Hepatic stellate cell (primary cell): ENCODE measurements at regions not wholly inside any gene's neighbourhood (a gene's known extent, or its start where the extent isn't known, plus 50 kb on each side); places are given as distances from the start of the nearest gene placed in this dataset.

Experiments
- DNase-seq: peaks from one replicate; pipeline ENCODE4 v3.0.0; 2011; ENCODE audit warnings: low spot score

DNA sequence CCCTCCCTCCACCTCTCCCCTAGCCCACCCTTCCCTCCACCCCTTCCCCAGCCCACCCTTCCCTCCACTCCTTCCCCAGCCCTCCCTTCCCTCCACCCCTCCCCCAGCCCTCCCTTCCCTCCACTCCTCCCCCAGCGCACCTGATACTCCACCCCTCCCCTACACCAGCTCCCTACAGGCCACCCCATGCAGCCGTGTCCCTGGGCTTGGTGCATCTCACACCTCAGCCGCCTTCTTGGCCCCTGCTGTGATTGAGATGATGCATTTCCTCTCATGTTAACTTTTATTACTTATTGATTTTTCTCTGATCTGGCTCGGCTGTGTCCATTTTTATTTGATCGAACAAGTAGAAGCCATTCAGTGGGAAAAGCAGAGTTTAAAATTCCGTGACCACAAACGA, 243.8 kb downstream of the MATN1 start:
- DNase-seq, result no peak

DNA sequence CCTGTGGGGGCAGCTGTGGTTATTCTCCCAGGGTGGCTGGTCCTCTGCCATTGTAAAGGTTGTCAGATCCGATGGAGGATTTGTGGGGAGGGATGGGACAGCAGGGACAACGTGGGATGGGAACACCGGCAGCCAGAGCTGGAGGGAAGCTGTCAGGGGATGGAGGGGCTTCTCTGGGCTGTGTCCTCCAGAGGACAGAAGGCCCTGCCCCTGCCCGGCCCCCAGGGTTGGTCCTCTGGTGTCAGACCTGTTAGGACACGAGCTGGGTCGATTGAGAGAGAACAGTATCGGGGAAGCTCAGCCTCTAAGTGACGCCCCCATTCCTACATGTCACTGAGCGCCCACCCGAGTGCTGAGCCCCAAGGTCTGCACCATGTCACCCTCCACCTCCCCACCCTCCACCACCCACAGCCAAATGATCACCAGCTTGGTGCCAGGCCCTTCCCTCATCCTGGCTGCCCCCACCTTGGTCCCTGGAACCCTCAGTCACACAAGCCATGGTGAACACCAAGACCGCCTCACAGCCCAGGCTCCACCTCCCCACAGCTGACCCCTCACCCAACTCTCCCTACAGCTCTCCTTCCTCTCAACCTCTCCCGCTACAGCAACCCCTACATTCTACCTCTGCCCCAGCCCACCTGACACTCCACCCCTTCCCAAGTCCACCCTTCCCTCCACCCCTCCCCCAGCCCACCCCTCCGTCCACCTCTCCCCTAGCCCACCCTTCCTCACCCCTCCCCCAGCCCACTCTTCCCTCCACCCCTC, 244.4 kb downstream of the MATN1 start:
- DNase-seq, result no peak

DNA sequence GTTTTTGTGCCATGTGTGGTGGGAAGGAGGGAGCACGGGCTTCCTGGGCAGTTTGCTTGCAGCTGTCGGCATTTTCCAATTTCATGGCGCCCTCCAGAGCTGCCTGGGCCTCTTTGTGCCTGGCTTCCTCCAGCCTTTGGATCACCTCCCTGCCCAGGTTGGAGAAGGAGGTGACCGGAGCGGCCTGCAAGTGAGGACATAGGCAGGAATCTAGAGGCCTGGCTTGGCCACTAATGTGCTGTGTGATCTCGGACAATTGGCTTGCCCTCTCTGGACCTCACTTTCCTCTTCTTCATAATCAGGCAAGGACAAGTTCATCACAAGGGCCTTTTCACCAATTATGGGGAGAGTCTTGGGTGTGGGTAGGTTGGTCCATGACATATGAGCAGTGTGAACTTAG, 245.1 kb downstream of the MATN1 start:
- DNase-seq, result no peak

DNA sequence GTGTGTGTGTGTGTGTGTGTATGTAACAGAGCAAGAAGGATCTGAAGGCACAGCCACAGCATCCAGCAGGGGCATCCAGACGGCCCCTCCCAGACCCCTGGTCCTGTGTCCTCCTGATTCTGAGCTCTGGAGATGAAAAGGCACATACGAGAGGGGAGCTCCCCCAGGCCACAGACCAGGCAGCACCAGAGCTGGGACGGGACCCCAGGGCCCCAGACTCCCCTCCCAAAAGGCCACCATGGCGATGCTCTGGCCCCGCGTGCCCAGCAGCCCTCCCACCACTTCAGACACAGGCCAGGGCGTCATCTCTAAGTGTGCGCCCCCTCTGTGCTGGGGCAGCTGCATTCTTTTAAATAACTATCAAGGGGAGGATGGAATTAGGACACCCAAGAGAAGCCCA, 245.8 kb downstream of the MATN1 start:
- no peak for DNase-seq

DNA sequence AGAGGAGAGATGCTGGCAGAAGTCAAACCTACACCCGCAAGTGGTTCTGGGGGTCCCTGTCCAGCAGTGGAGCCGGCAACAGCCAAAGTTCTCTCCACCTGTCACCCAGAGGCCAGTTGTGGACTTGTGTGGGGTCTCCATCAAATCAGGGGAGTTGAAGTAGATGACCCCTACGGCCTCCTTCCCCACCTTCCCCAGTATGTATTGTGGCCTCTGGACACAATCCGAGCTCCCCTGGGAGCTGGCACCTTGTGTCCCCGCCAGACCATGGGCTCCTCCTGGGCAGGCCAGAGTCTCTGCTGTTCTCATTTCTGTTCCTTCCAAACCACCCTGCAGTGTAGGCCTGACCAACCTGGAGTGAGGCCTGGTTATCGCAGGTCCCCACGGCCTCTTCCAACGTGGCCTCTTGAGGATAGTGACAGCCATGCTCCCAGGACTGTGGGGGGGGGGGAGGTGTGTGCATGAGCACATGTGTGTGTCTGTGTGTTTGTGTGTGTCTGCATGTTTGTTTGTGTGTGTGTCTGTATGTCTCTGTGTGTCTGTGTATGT, 246.4 kb downstream of the MATN1 start:
- no peak for DNase-seq

DNA sequence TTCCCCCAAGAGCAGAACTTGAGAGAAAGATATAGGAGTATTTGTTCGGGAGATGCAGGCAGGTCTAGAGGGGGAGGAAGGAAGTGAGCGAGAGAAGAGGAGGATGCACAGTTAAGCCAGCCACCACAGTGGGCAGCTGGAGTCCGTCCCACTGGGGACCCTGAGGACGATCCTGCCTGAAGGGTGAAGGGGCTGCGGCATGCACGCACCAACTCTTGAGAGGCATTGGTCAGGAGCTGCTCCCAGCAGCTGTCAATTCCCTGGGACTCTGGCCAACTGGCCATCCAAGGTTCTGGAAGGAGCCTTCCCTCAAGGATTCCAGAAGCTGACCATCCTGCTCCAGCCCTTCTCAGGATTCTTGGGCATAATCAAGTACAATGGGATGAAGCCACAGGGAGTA, 246.9 kb downstream of the MATN1 start:
- DNase-seq, result no peak

DNA sequence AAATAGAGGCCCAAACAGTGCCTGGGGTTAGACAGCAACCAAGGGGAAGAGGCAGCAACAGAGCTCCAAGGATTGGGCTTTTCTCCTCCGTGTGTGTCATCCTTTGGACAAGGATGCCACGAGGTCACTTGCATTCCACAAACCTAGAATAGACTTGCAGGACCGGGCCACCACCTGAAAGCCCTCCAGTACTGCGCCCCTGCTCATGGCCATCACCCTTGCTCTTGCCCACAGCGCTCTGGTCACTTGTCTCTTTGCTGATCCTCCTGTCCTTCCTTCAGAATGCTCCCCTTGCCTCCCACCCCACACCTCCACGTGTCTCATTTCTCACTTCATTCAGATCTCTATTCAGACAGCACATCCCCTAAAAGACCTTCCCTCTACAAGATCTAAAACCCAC, 247.4 kb downstream of the MATN1 start:
- DNase-seq, result no peak

DNA sequence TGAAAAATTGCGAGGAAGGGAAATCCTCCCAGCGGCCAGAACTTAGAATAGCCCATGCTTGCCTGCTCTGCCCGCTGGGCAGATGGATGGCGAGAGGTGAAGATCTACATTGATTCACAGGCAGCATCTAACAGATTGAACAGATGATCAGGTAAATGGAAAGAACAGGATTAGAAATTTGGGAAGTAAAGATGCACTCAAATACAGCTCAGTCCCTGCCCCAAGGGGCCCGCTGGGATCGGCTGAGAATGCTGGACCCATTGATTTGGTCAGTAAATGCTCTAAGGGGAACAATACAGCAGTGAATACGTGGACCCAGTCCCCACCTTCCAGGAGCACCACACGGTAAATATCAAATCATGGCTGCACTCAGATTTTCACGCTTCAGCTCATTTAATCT, 248.2 kb downstream of the MATN1 start:
- DNase-seq, result no peak

DNA sequence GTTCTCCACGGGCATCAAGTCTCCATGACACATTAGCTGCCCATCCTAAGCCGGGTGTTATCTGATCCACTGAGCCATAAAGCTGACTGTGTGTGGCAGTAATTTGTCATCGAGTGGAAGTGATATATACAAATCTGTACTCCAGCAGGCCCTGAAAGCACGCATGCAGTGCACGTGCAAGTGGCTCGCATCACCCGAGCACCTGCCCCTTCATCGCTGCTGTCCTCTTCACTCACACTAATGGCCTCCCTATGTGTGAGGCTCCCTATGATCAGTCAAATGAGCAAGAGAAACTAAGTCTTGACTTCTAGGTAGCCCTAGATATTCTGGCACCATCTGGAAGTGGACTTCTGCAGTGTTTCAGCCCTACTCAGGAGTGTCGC, 248.6 kb downstream of the MATN1 start:
- DNase-seq, result no peak

DNA sequence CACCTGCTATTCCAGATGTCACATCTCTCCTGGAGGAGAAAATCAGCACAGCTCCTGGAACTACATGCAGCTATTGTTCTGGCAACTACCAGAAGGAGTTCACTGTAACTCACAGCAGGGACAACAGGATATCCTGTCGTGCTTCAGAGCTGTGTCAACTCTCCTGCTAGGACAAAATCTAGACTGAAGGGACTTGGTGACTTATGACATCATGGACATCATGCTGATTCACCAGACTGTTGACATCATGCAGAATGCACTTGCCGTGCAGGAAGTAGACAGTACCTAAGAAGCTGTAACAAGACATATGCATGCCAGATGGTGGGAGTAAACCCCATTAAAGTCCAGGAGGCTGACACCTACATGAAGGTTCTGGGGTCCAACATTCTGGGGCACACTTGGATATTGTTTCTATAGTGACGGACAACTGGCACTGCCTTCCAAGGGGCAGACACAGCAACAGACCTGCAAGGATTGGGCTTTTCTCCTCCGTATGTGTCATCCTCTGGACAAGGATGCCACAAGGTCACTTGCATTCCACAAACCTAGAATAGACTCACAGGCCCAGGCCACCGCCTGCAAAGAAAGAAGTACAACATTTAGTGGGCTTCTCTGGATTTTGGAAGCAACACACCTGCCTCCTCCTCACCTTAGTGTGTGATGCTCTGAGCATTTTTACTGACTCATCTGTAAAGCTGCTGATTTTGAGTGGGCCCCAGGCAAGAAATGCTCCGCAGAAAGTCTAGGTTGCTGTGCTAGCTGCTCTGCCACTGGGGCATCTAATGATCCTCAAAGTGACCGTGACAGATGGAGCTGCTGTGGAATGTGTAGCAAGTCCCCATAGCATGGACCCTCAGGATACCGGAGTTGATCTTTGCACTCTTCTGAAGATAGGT, 249.2 kb downstream of the MATN1 start:
- no peak for DNase-seq

DNA sequence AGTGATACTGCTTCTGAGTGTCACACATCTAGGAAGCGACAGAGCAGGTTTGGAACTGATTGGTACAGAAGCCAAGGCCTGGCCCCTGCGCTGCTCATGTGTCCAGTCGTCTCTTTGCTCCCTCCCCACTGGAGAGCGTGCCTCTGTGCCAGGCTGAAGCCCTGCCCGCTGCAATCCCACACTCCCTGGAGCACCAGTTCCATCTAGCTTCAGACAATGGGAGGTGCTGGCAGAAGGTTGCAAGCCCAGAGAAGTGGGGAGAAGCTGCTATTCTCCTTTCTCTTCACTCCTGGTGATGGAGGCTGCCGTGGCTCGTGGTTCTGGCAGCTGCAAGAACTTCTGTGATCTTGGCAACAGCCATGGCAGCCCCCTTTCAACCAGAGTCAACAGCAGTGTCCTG, 250.9 kb downstream of the MATN1 start:
- DNase-seq, result no peak

DNA sequence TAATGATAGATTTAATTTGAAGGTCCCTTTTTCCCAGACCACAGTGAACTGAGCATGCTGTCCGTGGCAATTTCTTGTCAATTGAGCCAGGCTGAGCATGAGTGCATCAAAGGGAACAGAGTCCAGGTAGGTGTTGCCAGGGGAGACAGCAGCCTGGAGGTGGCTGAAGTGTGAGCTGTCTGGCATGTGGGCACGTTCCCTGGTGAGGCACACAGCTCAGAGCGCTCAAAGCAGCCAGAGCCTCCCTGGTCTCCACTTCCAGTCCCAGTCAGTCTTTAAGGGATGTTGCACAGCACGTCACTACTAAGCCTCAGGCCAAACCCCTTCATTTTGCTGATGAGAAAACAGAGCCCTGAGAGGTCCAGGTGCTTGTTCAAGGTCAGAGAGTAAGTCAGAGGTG, 251.4 kb downstream of the MATN1 start:
- no peak for DNase-seq

DNA sequence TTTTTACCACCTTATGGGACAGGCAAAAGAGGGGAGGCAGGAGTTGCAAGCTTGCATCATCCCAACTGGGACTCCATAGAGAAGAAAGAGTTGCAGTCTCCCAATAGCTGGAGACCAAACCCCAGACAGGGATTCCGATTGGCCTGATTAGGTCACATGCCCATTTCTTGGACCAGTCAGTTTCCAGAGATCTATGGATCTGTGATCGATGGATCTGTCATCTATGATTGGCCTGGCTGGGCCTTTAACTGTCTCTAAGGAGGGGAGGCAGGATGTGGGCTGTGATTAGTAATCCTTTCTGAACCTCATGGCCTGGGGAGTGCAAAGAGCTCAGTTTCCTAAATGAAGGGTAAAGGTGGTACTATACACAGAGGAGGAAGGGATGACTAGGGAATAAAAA, 252.1 kb downstream of the MATN1 start:
- DNase-seq, result no peak

DNA sequence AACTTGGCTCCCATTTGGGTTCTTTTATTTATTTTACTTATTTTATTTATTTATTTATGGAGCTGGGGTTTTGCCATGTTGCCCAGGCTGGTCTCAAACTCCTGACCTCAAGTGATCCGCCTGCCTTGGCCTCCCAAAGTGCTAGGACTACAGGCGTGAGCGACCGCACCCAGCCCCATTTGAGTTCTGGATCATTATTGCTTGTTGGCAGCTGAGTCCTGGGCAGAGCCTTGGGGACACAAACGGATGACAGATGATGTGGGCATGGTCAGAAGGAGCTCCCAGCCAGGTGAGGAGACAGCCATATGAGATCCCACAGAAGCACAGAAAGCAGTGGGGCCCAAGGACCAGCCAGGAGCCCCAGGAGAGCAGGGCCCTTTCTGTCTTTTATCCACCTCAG, 254.0 kb downstream of the MATN1 start:
- DNase-seq, result no peak

DNA sequence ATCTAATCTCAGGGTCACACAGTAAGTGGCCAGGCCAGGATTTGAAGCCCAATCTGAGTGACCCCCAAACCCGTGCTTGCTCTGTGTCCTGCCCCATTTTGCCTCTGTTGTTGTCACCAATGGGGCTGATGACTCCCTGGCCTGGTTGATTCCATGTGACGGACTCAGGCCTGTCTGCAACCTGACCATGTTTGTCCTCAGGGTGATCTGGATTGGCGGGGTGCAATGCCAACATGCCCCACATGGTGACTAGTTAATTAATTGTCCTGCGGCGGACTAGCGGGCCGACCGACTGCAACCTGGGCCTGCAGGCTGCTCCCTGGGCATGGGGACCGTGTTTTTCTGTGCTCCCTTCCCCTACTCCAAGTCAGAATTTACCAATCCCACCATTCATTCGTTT, 256.3 kb downstream of the MATN1 start:
- no peak for DNase-seq

DNA sequence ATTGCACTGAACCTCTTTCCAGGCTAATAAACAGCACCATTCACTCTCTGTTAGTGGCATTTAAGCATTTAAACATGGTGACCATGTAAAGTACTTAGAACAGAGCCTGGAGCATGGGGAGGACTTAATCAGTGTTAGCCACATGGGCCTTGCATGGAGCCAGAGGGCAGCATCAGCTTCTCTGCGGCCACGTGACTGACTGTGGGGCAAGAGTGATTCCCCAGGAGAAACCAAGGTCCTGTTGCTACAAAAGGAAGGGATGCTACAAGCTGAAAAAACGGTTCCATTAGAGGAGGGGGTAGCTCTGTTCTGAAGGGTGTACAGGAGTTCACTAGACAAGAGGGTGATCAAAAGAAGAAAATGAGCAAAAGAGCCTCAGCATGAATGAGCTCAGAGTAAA, 256.8 kb downstream of the MATN1 start:
- no peak for DNase-seq

DNA sequence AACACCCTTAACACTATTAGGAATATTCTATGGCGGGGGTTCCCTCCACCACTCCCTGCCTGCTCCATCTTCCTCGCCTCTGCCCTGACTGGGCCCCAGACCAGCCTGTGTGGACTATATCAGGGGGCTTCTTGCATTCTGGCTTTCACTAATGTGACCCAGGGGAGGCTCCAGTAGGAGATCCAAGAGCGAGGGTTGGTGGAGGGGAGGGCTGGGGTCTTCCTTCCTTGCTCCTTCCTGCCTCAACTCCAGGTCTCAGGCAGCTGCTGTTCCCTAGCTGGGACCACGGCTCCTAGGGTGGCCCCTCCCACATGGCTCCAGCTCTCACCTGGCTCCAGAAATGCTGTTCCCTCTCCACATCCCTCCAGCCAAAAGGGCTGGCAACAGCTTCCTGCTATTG, 257.4 kb downstream of the MATN1 start:
- DNase-seq, result no peak

DNA sequence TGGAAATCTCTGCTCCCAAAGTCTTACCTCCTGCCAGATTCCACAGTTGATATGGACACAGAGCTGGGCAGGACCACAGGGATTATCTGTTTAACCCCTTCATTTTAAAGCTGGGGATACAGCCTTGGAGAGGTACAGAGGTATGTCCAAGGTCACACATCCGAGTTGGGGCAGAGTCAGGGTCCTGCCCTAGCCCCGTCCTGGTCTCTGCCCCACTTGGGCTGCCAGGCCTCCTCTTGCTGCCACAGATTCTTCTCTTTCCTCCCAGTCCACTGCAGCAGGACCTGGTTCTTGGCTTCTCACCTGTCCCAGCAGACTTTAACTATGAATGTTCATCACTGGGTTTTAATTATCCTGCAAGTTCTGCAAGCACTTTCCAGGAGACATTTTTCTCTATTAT, 258.3 kb downstream of the MATN1 start:
- no peak for DNase-seq

DNA sequence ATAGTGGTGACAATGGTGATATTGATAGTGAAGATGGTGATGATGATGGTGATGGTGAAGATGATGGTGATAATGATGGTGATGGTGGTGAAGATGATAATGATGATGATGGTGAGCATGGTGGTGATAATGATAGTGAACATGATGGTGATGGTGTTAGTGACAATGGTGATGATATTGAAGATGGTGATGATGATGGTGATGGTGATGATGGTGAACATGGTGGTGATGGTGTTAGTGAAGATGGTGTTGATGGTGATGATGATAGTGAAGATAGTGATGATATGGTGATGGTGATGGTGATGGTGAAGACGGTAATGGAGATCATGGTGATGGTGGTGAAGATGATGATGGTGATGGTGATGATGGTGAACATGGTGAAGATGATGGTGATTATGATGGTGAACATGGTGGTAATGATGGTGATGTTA, 259.2 kb downstream of the MATN1 start:
- no peak for DNase-seq

DNA sequence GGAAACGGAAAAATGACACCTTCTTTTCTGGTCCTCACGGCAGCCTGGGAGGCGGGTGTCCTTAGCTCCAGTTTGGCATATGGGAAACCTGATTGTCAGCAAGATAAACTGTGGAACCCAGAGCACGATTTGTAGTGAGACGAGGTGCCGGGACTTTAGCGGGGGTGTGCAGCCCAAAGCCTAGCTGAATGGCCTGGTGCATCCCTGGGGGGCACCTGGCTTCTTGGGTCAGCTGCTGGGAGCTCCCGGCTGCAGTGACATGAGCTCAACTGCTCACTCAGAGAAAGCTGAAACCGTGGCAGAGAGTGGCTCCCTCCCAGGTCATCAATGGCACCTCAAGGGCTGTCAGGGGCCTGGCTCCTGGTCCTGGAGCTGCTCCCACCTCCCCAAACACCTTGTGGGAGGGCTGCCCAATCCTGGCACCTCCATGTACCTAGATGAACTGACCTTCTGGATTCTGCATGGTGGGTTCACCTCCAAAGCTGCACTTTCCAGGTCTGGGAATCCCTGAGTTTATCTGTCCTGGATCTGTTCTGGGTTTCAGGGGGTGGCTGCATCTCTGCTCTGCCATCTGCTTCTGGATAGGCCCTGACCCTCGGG, 260.5 kb downstream of the MATN1 start:
- no peak for DNase-seq

DNA sequence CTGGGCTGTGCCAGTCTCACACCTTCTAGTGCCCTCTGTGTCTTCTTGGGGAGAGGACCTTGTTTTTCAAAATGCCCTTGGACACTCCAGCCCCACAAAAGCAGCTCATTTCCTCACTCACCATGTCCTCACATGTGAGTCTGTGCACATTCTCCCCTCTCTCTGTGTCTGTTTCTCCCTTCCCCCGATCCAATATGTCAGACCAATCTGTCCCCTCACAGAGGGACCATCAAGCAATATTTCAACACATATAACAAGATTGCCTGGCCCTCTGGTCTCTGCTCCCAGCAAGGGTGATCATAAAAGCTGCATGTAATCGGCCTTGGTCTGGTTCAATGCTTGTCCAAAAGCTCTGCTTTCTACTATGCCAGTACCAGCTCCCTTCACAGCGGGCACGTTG, 261.2 kb downstream of the MATN1 start:
- DNase-seq, result no peak

DNA sequence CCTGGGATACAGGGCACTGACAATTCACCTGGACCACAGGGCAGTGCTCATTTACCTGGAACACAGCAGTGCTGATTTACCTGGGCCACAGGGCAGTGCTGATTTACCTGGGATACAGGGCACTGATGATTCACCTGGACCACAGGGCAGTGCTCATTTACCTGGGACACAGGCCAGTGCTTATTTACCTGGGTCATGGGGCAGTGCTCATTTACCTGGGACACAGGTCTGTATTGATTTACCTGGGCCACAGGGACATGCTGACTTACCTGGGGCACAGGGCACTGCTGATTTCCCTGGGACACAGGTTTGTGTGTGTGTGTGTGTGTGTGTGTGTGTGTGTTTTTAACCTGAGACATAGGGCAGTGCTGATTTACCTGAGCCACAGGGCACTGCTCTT, 261.7 kb downstream of the MATN1 start:
- DNase-seq, result no peak

DNA sequence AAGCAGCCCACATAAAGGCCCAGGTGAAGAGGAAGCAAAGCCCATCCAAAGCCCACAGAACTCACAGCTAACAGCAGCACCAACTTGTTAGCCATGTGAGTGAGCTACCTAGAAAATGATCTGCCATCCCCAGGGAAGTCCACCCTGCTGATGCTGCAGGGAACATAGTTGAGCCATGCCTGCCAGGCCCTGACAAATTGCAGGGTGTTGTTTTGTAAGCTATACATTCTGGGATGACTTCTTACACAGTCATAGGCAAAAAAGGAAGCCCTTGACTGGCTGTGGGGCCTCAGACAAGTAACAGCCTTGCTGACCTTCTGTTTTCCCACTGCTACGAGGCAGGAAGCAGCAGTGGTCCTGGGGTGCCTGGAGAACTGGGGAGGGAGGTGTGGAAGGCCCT, 262.7 kb downstream of the MATN1 start:
- DNase-seq, result no peak
